ENCODE measurements at regions not wholly inside any gene's neighbourhood (a gene's known extent, or its start where the extent isn't known, plus 50 kb on each side); places are given as distances from the start of the nearest gene placed in this dataset.

DNA sequence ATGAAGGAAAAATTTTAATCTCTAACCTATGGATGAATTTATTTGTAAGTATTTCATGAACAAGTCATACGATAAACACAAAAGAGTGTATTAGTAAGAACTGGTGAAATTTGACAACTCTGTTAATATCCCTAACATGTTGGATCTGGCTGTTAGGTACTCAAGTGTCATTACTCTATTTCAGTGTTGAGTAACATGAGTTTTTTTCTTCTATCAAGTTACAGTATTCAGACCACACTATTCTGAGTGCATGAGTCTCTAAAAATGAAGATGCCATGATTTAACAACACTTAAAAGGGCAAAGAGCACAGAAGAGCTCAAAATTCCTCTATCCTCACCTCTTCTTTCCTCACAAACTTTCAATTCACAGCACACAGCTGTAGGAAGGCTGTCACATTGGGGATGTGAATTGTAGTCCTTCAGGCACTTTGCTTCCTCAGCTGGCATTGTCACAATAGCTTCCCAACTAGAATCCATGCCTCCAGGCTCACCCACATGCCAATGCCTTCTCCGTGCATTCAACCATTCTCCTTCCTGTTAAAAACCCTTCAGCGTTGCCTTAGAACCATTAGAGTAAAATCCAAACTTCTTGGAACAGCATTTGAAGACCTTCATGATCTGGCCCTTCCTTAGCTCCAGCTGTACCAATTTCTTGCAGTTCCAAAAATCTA, 73.7 kb upstream of the DBX2 start:
- Histone ChIP-seq H3K9me3 (no peaks in the 10 kb centered on the region), H3K27ac (no peak overlapping the region), H3K36me3 (no peaks in the 10 kb centered on the region), H3K4me1 (no peaks in the 10 kb centered on the region), H3K27me3 (no peaks in the 10 kb centered on the region), H3K4me3 (replicated peaks in 1 of 3) (no peak overlapping the region)
- intact Hi-C loops (cut with DNase I), result no loop called here
- no peak for DNase-seq
- TF ChIP-seq CTCF (IDR thresholded peaks at IDR 0.05) (no peak), POLR2A (IDR thresholded peaks at IDR 0.05) (no peak)
- 50 to 62% methylated on average over 3 of the region's 3 CpGs for WGBS, 2 donors

DNA sequence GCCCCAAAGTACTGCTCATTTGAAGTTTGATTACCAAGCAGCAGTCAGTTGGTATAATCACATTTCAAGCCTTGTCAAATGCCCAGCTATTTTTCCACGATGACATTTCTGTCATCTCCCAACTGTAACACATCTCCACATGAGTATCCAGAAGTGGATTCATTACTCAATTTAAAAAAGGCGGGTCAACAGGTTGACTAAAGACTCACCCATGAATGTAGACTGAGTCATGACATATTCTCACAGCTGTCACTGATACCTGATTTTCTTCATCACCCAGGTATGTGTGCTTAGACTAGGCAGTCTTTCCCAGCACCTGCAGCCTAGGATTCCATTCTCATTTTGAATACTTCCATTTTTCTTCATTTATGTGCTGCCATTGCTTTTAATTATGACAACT, 75.1 kb upstream of the DBX2 start:
- Histone ChIP-seq H3K27ac (no peak overlapping the region), H3K27me3 (no peaks in the 10 kb centered on the region), H3K4me3 (replicated peaks in 1 of 3) (no peak overlapping the region), H3K36me3 (no peaks in the 10 kb centered on the region), H3K9me3 (no peaks in the 10 kb centered on the region), H3K4me1 (no peaks in the 10 kb centered on the region)
- intact Hi-C loops (cut with DNase I), result no loop called here
- no peak for DNase-seq
- 84 to 92% methylated on average over 2 of the region's 2 CpGs for WGBS, 2 donors
- TF ChIP-seq POLR2A (IDR thresholded peaks at IDR 0.05) (no peak), CTCF (IDR thresholded peaks at IDR 0.05) (no peak)

GRCh38 chr12:45128637-45129036, 77.7 kb upstream of the DBX2 start:
- 83 to 84% methylated on average over 1 of the region's 1 CpG for WGBS, 2 donors

GRCh38 chr12:45130881-45131281, 80.0 kb upstream of the DBX2 start:
- no peaks in the 10 kb centered on the region for H3K4me1 ChIP-seq
- DNase-seq, result peak; percentile 9 to 35
- TF ChIP-seq CTCF (IDR thresholded peaks at IDR 0.05), result peak in 5 of 6 experiments; percentile 5 to 56 (median 44)
- TF ChIP-seq POLR2A (IDR thresholded peaks at IDR 0.05), result no peak
- H3K27ac ChIP-seq, result no peak overlapping the region
- no peaks in the 10 kb centered on the region for H3K27me3 ChIP-seq
- intact Hi-C loops (cut with DNase I), result no loop called here
- no peaks in the 10 kb centered on the region for H3K36me3 ChIP-seq
- H3K4me3 ChIP-seq (replicated peaks in 1 of 3), result no peak overlapping the region
- no peaks in the 10 kb centered on the region for H3K9me3 ChIP-seq
- WGBS, 2 donors, result 3 to 5% methylated on average over 3 of the region's 3 CpGs

More at GRCh38 chr12:45128637-45129036, 77.7 kb upstream of the DBX2 start:
- H3K4me3 ChIP-seq (replicated peaks in 1 of 3), result no peak overlapping the region
- H3K9me3 ChIP-seq, result no peaks in the 10 kb centered on the region
- H3K27me3 ChIP-seq, result no peaks in the 10 kb centered on the region
- no peak overlapping the region for H3K27ac ChIP-seq
- no peak for DNase-seq
- H3K36me3 ChIP-seq, result no peaks in the 10 kb centered on the region
- intact Hi-C loops (cut with DNase I), result no loop called here
- TF ChIP-seq POLR2A (IDR thresholded peaks at IDR 0.05) (no peak), CTCF (IDR thresholded peaks at IDR 0.05) (no peak)
- H3K4me1 ChIP-seq, result no peaks in the 10 kb centered on the region

DNA sequence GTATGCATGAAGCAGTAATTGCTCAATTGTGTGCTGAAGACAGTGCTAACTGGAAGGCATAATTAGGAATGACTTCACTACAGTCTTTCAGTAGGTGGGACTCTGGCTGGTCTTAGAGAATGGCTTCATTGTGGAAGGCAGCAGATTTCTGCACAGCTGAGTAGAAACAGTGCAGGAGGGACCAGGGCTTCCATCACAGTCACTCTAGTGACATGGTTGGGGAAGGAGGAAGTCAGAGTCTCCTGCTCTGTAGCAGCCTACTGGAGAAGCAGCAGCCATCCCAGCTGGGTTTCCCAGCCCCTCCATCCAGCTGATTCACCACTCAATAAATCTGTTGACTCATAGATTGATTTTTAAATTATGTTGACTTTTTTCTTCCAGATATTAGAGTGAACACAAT, 80.6 kb upstream of the DBX2 start:
- Histone ChIP-seq H3K9me3 (no peaks in the 10 kb centered on the region), H3K27ac (no peak overlapping the region), H3K4me3 (replicated peaks in 1 of 3) (no peak overlapping the region), H3K27me3 (no peaks in the 10 kb centered on the region), H3K36me3 (no peaks in the 10 kb centered on the region), H3K4me1 (no peaks in the 10 kb centered on the region)
- intact Hi-C loops (cut with DNase I), result no loop called here
- no peak for DNase-seq
- TF ChIP-seq CTCF (IDR thresholded peaks at IDR 0.05) (no peak), POLR2A (IDR thresholded peaks at IDR 0.05) (no peak)
